ENCODE measurements at regions not wholly inside any gene's neighbourhood (a gene's known extent, or its start where the extent isn't known, plus 50 kb on each side); places are given as distances from the start of the nearest gene placed in this dataset.

DNA sequence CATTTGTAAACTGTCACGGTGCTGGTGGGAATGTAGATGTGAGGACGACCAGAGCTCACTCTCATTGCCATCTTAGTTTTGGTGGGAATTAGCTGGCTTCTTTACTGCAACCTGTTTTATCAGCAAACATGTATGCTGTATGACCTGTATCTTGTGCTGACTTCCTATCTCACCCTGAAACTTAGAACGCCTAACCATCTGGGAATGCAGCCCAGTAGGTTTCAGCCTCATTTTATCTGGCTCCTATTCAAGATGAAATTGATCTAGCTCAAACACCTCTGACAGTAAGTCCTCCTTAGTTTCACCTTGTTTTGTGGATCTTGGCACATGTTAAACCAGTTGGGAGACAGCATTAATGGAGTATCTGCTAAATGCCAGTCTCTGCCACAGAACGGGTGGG, 174.6 kb downstream of the HLX start:
- Histone ChIP-seq H3K27ac (peak overlapping the region in 1 of 4 donors; percentile 33), H3K27me3 (no peaks in the 10 kb centered on the region), H3K4me1 (peaks cover 0 to 4% (median 0%) of the 10 kb centered on the region in 3 donors), H3K4me3 (no peak overlapping the region), H3K9me3 (no peaks in the 10 kb centered on the region), H3K36me3 (no peaks in the 10 kb centered on the region)
- TF ChIP-seq, protein P1, sequence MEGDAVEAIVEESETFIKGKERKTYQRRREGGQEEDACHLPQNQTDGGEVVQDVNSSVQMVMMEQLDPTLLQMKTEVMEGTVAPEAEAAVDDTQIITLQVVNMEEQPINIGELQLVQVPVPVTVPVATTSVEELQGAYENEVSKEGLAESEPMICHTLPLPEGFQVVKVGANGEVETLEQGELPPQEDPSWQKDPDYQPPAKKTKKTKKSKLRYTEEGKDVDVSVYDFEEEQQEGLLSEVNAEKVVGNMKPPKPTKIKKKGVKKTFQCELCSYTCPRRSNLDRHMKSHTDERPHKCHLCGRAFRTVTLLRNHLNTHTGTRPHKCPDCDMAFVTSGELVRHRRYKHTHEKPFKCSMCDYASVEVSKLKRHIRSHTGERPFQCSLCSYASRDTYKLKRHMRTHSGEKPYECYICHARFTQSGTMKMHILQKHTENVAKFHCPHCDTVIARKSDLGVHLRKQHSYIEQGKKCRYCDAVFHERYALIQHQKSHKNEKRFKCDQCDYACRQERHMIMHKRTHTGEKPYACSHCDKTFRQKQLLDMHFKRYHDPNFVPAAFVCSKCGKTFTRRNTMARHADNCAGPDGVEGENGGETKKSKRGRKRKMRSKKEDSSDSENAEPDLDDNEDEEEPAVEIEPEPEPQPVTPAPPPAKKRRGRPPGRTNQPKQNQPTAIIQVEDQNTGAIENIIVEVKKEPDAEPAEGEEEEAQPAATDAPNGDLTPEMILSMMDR (IDR thresholded peaks at IDR 0.05): no peak
- ATAC-seq (peak; percentile 53 to 72 (median 64)), FAIRE-seq (no peak), DNase-seq (peak in 1 of 6 donors; percentile 13)
- WGBS, 2 donors: 14 to 25% methylated on average over 4 of the region's 4 CpGs
- intact Hi-C loops (cut with DNase I): no loop called here

DNA sequence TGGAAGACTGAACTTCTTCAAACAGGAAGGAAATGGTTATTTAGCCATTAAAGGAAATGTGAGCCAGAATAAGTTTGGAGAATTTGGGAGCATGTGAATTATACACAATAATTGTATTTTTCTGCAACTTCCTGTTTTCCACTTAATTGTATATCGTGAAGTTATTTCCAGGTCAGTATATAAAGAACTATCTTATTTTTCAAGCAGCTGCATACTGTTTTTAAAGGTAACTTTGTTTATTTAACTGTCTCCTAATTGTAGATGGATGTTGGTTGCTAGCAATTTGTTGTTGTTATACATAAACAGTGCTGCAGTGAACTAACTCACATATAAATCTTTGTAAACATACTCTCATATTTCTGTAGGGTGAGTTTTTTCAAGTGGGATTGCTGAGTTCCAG, 180.3 kb downstream of the HLX start:
- Histone ChIP-seq H3K27me3 (no peaks in the 10 kb centered on the region), H3K27ac (no peak overlapping the region), H3K4me3 (no peak overlapping the region), H3K36me3 (no peaks in the 10 kb centered on the region), H3K9me3 (no peaks in the 10 kb centered on the region), H3K4me1 (no peaks in the 10 kb centered on the region)
- WGBS, 2 donors: 67 to 85% methylated on average over 1 of the region's 1 CpG
- no peak for FAIRE-seq
- ATAC-seq: no peak
- intact Hi-C loops (cut with DNase I): no loop called here
- DNase-seq: no peak
- TF ChIP-seq, protein P1 (IDR thresholded peaks at IDR 0.05): no peak

DNA sequence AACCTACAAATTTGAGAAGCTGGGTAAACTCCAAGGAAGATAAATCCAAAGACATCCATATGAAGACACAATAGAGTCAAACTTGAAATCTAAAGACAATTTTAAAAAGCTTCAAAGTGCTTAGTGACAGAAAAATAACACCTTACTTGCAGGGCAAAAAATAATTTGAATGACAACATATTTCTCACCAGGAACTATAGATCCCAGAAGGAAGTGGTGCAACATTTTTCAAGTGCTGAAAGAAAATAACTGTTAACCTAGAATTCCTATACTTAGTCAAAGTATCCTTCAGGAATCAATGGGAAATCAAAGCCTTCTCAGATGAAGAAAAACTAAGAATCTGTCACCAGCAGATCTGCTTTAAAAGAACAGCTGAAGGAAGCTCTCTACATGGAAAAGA, 184.4 kb downstream of the HLX start:
- Histone ChIP-seq H3K9me3 (no peaks in the 10 kb centered on the region), H3K27me3 (no peaks in the 10 kb centered on the region), H3K27ac (no peak overlapping the region), H3K4me3 (no peak overlapping the region), H3K36me3 (no peaks in the 10 kb centered on the region), H3K4me1 (no peaks in the 10 kb centered on the region)
- DNase-seq (no peak), FAIRE-seq (no peak), ATAC-seq (no peak)
- TF ChIP-seq, protein P1 (IDR thresholded peaks at IDR 0.05): no peak
- intact Hi-C loops (cut with DNase I): no loop called here

DNA sequence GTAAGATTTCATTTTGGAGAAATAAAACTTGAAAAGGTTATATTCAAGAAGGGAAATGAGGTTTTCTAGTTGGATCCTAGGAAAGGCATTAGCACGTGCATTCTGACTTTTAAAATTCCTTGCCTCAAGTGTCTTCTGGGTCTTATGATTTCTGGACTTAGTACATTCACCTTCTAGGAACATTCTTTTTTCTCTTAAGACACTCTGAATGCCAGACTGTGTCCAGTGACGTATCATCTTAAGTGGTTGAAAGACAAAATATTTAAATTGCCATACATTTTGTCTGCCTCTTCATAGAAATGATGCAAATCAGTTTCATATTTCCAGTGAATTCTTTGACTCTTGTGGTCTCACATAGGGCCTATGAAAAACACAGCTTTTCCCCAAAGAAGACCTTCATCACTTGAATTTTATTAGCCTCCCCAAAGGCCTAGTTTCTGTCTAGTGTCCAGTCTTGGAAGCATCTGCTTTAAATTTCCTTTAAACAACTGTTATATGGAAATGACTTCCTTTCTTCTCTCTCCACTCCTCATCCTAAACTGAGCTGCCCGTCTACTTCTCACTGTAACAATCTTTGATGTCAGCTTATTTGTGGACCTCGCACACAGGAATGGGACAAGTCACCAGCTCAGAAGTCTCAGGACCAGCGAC, 187.2 kb downstream of the HLX start:
- WGBS, 2 donors: 72 to 73% methylated on average over 5 of the region's 5 CpGs
- FAIRE-seq (no peak), ATAC-seq (no peak), DNase-seq (no peak)
- H3K27ac ChIP-seq: no peak overlapping the region
- no peaks in the 10 kb centered on the region for H3K9me3 ChIP-seq
- intact Hi-C loops (cut with DNase I): no loop called here
- TF ChIP-seq, protein P1 (IDR thresholded peaks at IDR 0.05): no peak
- H3K4me1 ChIP-seq: no peaks in the 10 kb centered on the region
- H3K27me3 ChIP-seq: no peaks in the 10 kb centered on the region
- no peaks in the 10 kb centered on the region for H3K36me3 ChIP-seq
- H3K4me3 ChIP-seq: no peak overlapping the region

DNA sequence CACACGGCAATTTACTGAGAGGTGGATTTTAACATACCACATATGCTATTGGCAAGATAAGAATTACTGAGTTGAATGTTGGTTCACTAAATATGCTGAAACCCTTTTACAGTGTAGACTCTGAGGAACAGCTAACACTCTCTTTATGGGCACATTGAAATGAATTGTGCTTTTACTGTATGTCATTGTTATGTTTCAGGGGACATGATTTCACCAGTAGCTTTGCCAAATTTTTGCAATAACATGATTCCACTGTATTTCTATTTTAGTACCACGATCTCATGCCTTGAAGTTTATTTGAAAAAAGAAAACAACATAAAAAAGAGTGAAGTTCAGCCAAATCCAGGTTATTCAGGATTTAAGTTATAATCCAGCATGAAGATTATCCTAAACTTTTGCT, 188.5 kb downstream of the HLX start:
- Histone ChIP-seq H3K27me3 (no peaks in the 10 kb centered on the region), H3K9me3 (no peaks in the 10 kb centered on the region), H3K4me3 (no peak overlapping the region), H3K4me1 (no peaks in the 10 kb centered on the region), H3K36me3 (no peaks in the 10 kb centered on the region), H3K27ac (no peak overlapping the region)
- TF ChIP-seq, protein P1 (IDR thresholded peaks at IDR 0.05): no peak
- no peak for DNase-seq
- FAIRE-seq: no peak
- intact Hi-C loops (cut with DNase I): no loop called here
- ATAC-seq: no peak
- WGBS, 2 donors: 71 to 74% methylated on average over 2 of the region's 2 CpGs
